NCI-H2196 treated with DMSO at 0.1 percent for 48 hours (cell line): ENCODE measurements at regions not wholly inside any gene's neighbourhood (a gene's known extent, or its start where the extent isn't known, plus 50 kb on each side); places are given as distances from the start of the nearest gene placed in this dataset.

Experiments
- DNase-seq: peaks from one replicate; lab custom pipeline; 2025; ENCODE audit not compliant: unreplicated experiment; lab: John Stamatoyannopoulos, UW

- DNase-seq = no peak
These were observed 213.8 kb downstream of the AHR start for GRCh38 chr7:17512181-17512675.

- no peak for DNase-seq
These were observed 218.3 kb downstream of the AHR start for GRCh38 chr7:17516771-17517170.

- no peak for DNase-seq
These were observed 222.5 kb downstream of the AHR start for GRCh38 chr7:17520941-17521340.

GRCh38 chr7:17521437-17521836 lies 223.0 kb downstream of the AHR start:
- no peak for DNase-seq

GRCh38 chr7:17523813-17524739 lies 225.6 kb downstream of the AHR start:
- no peak for DNase-seq

GRCh38 chr7:17524746-17525145 lies 226.3 kb downstream of the AHR start:
- no peak for DNase-seq

- DNase-seq = no peak
These were observed 228.2 kb downstream of the AHR start for GRCh38 chr7:17526621-17527020.

- DNase-seq = no peak
These were observed 230.2 kb downstream of the AHR start for GRCh38 chr7:17528636-17529035.

- DNase-seq = no peak
These were observed 231.8 kb downstream of the AHR start for GRCh38 chr7:17530244-17530643.

- no peak for DNase-seq
These were observed 232.4 kb downstream of the AHR start for GRCh38 chr7:17530741-17531421.

GRCh38 chr7:17532861-17533404 lies 234.5 kb downstream of the AHR start:
- DNase-seq = no peak

GRCh38 chr7:17534348-17534747 lies 235.9 kb downstream of the AHR start:
- no peak for DNase-seq

- DNase-seq = no peak
These were observed 237.3 kb downstream of the AHR start for GRCh38 chr7:17535776-17536175.

- no peak for DNase-seq
These were observed 245.9 kb downstream of the AHR start for GRCh38 chr7:17544401-17544800.

GRCh38 chr7:17545348-17545747 lies 246.9 kb downstream of the AHR start:
- no peak for DNase-seq

- no peak for DNase-seq
These were observed 247.7 kb downstream of the AHR start for GRCh38 chr7:17546189-17546588.

- no peak for DNase-seq
These were observed 248.1 kb downstream of the AHR start for GRCh38 chr7:17546592-17546991.

GRCh38 chr7:17548014-17548653 lies 249.7 kb downstream of the AHR start:
- no peak for DNase-seq

- DNase-seq = no peak
These were observed 251.0 kb downstream of the AHR start for GRCh38 chr7:17549406-17549805.

GRCh38 chr7:17552373-17552772 lies 253.9 kb downstream of the AHR start:
- no peak for DNase-seq

- no peak for DNase-seq
These were observed 254.5 kb downstream of the AHR start for GRCh38 chr7:17552952-17553351.
